PC-3 (cell line): ENCODE measurements at regions not wholly inside any gene's neighbourhood (a gene's known extent, or its start where the extent isn't known, plus 50 kb on each side); places are given as distances from the start of the nearest gene placed in this dataset.

Source experiments
- CTCF ChIP-seq: fragments of 300-600 bp; sonication (generic); conservative IDR thresholded peaks from 2 replicates; pipeline ENCODE4 v1.5.1; 2017; ENCODE audit warnings: antibody characterized with exemption, low read depth, mild to moderate bottlenecking, low read length
- EZH2 ChIP-seq: fragments of 300-600 bp; sonication (generic); IDR thresholded peaks from one replicate; pipeline ENCODE4 v1.6.1; 2017; ENCODE audit warnings: antibody characterized with exemption, mild to moderate bottlenecking, low read length; ENCODE audit not compliant: unreplicated experiment
- EZH2phosphoT487 ChIP-seq: fragments of 300-600 bp; sonication (generic); IDR thresholded peaks from 2 replicates; pipeline ENCODE4 v1.6.1; 2018; ENCODE audit warnings: mild to moderate bottlenecking, antibody characterized with exemption, low read length, borderline replicate concordance

- TF ChIP-seq CTCF (no peak), EZH2 (no peak), EZH2phosphoT487 (no peak)
These were observed 125.0 kb upstream of the SOX1 start for GRCh38 chr13:111941845-111942447.
